GM18907 (cell line): ENCODE measurements at regions not wholly inside any gene's neighbourhood (a gene's known extent, or its start where the extent isn't known, plus 50 kb on each side); places are given as distances from the start of the nearest gene placed in this dataset.

Experiments
- ATAC-seq: cut with Tn5 transposase; IDR thresholded peaks from one replicate; pipeline ENCODE4 v1.9.1; 2021; ENCODE audit warnings: mild to moderate bottlenecking, moderate library complexity; ENCODE audit not compliant: unreplicated experiment

GRCh38 chr3:195003893-195004289 lies 267.1 kb downstream of the XXYLT1 start:
- ATAC-seq, result no peak

- no peak for ATAC-seq
Measured at GRCh38 chr3:195004512-195005250, 266.3 kb downstream of the XXYLT1 start.

- ATAC-seq, result no peak
Measured at GRCh38 chr3:195005251-195005620, 265.7 kb downstream of the XXYLT1 start.

GRCh38 chr3:195005759-195006510 lies 265.0 kb downstream of the XXYLT1 start:
- no peak for ATAC-seq

- ATAC-seq, result no peak
Measured at GRCh38 chr3:195007151-195007550, 263.8 kb downstream of the XXYLT1 start.

- ATAC-seq, result no peak
Measured at GRCh38 chr3:195007766-195008165, 263.2 kb downstream of the XXYLT1 start.

DNA sequence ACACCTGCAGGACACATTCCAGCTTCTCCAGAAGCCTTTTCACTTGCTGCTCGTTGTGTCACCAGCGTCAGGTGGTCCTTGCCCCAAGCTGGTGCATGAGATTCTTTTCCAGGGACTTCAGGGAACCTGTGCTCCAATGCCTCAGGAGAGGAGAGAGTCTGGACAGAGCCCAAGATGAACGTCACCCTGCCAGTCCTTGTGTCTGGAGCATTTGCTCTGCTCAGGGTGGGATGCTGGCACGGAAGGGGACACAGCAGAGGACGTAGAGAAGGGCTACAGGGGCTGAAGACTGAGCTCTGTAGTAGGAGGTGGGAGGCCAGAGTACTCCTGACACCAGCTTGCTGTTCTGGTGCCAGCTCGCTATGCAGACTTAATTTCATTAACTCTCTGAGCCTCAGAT lies 262.1 kb downstream of the XXYLT1 start:
- ATAC-seq, result no peak

GRCh38 chr3:195009616-195010015 lies 261.3 kb downstream of the XXYLT1 start:
- no peak for ATAC-seq

DNA sequence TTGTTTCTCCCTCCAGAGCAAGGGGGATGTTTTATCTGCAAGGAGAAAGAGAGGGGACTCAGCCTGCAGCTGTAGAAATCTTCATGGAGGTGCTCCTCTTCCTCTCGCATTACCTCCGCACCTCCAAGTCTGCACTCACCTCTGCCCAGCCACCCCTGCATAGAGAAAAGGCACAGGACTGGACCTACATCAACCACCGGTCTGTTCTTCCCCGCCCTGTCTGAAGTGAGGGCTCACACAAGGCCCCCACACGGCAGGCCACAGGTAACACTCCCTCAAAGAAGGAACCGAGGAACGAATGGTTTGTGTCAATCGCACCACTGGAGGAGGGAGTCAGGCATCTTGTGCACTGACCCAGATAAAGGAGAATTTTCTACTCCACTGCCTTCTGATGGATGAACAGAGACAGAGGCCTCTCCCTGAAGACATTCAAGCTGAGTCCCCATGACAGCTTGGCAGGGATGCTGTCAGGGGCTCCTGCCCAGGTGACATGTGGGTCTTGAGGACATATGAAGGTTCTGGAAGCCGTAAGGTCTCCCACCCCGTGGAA lies 260.3 kb downstream of the XXYLT1 start:
- no peak for ATAC-seq

GRCh38 chr3:195011231-195011834 lies 259.6 kb downstream of the XXYLT1 start:
- ATAC-seq, result no peak

- no peak for ATAC-seq
Measured at GRCh38 chr3:195012100-195012499, 258.9 kb downstream of the XXYLT1 start.

DNA sequence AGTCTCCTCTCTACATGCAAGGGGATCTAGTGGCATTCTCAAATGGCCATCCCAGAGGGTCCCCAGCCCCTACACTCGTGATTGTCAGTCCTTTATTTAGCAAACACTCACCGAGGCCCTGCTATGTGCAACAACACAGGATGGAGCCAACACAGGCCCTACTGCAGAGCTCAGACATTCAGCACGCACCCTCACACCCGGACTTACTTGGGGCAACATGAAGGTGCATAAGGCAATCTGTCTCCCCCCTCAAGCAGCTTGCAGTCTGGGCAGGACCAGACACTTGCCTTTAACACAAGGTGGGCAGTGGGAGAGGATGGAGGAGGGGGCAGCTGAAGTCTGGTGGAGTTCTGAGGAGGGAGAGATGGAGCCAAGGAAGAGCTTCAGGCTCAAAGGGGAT lies 258.4 kb downstream of the XXYLT1 start:
- no peak for ATAC-seq

- no peak for ATAC-seq
Measured at GRCh38 chr3:195013411-195014361, 257.3 kb downstream of the XXYLT1 start.

GRCh38 chr3:195015021-195015420 lies 255.9 kb downstream of the XXYLT1 start:
- ATAC-seq, result no peak

GRCh38 chr3:195017151-195017550 lies 253.8 kb downstream of the XXYLT1 start:
- no peak for ATAC-seq
